H9 (cell line): ENCODE measurements at regions not wholly inside any gene's neighbourhood (a gene's known extent, or its start where the extent isn't known, plus 50 kb on each side); places are given as distances from the start of the nearest gene placed in this dataset.

Source experiments
- DNase-seq: peaks from one replicate; pipeline ENCODE4 v3.0.0-alpha.2; 2017
- H2AFZ ChIP-seq: one replicate; pipeline ENCODE4 v1.6.1; 2013; ENCODE audit warnings: mild to moderate bottlenecking, low read length, control low read depth, moderate library complexity
- H2AK5ac ChIP-seq: 2 replicates; pipeline ENCODE4 v1.6.1; 2013; ENCODE audit warnings: low read length, control low read depth, mixed read lengths; ENCODE audit not compliant: insufficient read length
- H2BK120ac ChIP-seq: one replicate; pipeline ENCODE4 v1.6.1; 2013; ENCODE audit warnings: low read depth, mild to moderate bottlenecking, low read length, control low read depth, inconsistent platforms; ENCODE audit not compliant: poor library complexity, severe bottlenecking
- H2BK12ac ChIP-seq: 2 replicates; pipeline ENCODE4 v1.6.1; 2013; ENCODE audit warnings: low read length, control low read depth, mixed read lengths, low read depth; ENCODE audit not compliant: insufficient read length
- H2BK15ac ChIP-seq: 2 replicates; pipeline ENCODE4 v1.6.1; 2013; ENCODE audit warnings: low read depth, low read length, control low read depth
- H2BK20ac ChIP-seq: one replicate; pipeline ENCODE4 v1.6.1; 2013; ENCODE audit warnings: low read depth, mild to moderate bottlenecking, low read length, control low read depth, inconsistent platforms; ENCODE audit not compliant: poor library complexity, severe bottlenecking
- H2BK5ac ChIP-seq: 2 replicates; pipeline ENCODE4 v1.6.1; 2013; ENCODE audit warnings: low read length, control low read depth, mixed read lengths; ENCODE audit not compliant: insufficient read length
- H3K14ac ChIP-seq: 2 replicates; pipeline ENCODE4 v1.6.1; 2013; ENCODE audit warnings: low read length, control low read depth; ENCODE audit not compliant: insufficient read depth
- H3K18ac ChIP-seq: 2 replicates; pipeline ENCODE4 v1.6.1; 2013; ENCODE audit warnings: low read depth, mild to moderate bottlenecking, mixed read lengths, low read length, control low read depth; ENCODE audit not compliant: insufficient read length
- H3K23ac ChIP-seq: 2 replicates; pipeline ENCODE4 v1.6.1; 2013; ENCODE audit warnings: low read length, control low read depth, mixed read lengths, low read depth; ENCODE audit not compliant: insufficient read length
- H3K23me2 ChIP-seq: 2 replicates; pipeline ENCODE4 v1.6.1; 2013; ENCODE audit warnings: low read depth, mild to moderate bottlenecking, mixed read lengths, low read length, control low read depth; ENCODE audit not compliant: insufficient read length, poor library complexity, severe bottlenecking
- H3K27ac ChIP-seq: 2 replicates; pipeline ENCODE4 v1.5.1; 2013; ENCODE audit warnings: low read length, control low read depth, mixed read lengths, low read depth; ENCODE audit not compliant: insufficient read length
- H3K27me3 ChIP-seq: 2 replicates; pipeline ENCODE4 v1.6.1; 2013; ENCODE audit warnings: low read length, control low read depth, inconsistent platforms; ENCODE audit not compliant: insufficient read depth
- H3K4ac ChIP-seq: 2 replicates; pipeline ENCODE4 v1.6.1; 2013; ENCODE audit warnings: low read depth, mild to moderate bottlenecking, control low read depth, inconsistent platforms, low read length, moderate library complexity
- H3K4me1 ChIP-seq: 2 replicates; pipeline ENCODE4 v1.6.1; 2013; ENCODE audit warnings: low read length, control low read depth, inconsistent platforms; ENCODE audit not compliant: insufficient read depth
- H3K4me2 ChIP-seq: 2 replicates; pipeline ENCODE4 v1.6.1; 2013; ENCODE audit warnings: low read length, control low read depth, mixed read lengths; ENCODE audit not compliant: insufficient read length, insufficient read depth
- H3K56ac ChIP-seq: 2 replicates; pipeline ENCODE4 v1.6.1; 2013; ENCODE audit warnings: low read depth, mild to moderate bottlenecking, mixed read lengths, low read length, control low read depth; ENCODE audit not compliant: insufficient read length
- H3K79me1 ChIP-seq: 2 replicates; pipeline ENCODE4 v1.6.1; 2013; ENCODE audit warnings: low read depth, mild to moderate bottlenecking, moderate library complexity, low read length, control low read depth, inconsistent platforms; ENCODE audit not compliant: insufficient read depth, poor library complexity, severe bottlenecking
- H3K79me2 ChIP-seq: 2 replicates; pipeline ENCODE4 v1.6.1; 2013; ENCODE audit warnings: low read length, control low read depth, inconsistent platforms; ENCODE audit not compliant: insufficient read depth
- H3K9ac ChIP-seq: 2 replicates; pipeline ENCODE4 v1.6.1; 2013; ENCODE audit warnings: low read length, control low read depth, mixed read lengths; ENCODE audit not compliant: insufficient read length; ENCODE audit errors: extremely low read depth
- H3K9me3 ChIP-seq: one replicate; pipeline ENCODE4 v1.6.1; 2013; ENCODE audit warnings: low read depth, low read length, inconsistent platforms; ENCODE audit not compliant: control insufficient read depth
- H3T11ph ChIP-seq: one replicate; pipeline ENCODE4 v1.6.1; 2013; ENCODE audit warnings: mild to moderate bottlenecking, low read length, control low read depth, inconsistent platforms
- H4K20me1 ChIP-seq: one replicate; pipeline ENCODE4 v1.6.1; 2013; ENCODE audit not compliant: control insufficient read depth, insufficient read length, insufficient read depth
- H4K5ac ChIP-seq: 2 replicates; pipeline ENCODE4 v1.6.1; 2013; ENCODE audit warnings: low read depth, mild to moderate bottlenecking, mixed read lengths, low read length, control low read depth; ENCODE audit not compliant: insufficient read length
- H4K8ac ChIP-seq: replicated peaks from 2 replicates; pipeline ENCODE4 v1.6.1; 2013; ENCODE audit warnings: low read length, control low read depth, mixed read lengths, low read depth; ENCODE audit not compliant: insufficient read length
- H4K91ac ChIP-seq: 2 replicates; pipeline ENCODE4 v1.6.1; 2013; ENCODE audit warnings: low read depth, mild to moderate bottlenecking, moderate library complexity, mixed read lengths, low read length, control low read depth; ENCODE audit not compliant: insufficient read length
- H3K27ac Mint-ChIP-seq, 3 experiments: 2 replicates in 2 of 3; 3 replicates in 1 of 3; pipeline ENCODE4 v1.8.0; 2020 to 2021; ENCODE audit warnings: mixed read lengths in 3 of 3, mild to moderate bottlenecking in 1 of 3, moderate library complexity in 1 of 3
- H3K27me3 Mint-ChIP-seq: 2 replicates; pipeline ENCODE4 v1.8.0; 2021; ENCODE audit warnings: low read depth, mild to moderate bottlenecking, moderate library complexity, mixed read lengths
- H3K36me3 Mint-ChIP-seq, 3 experiments: 2 replicates in 2 of 3; 3 replicates in 1 of 3; pipeline ENCODE4 v1.8.0; 2020 to 2021; ENCODE audit warnings: low read depth in 3 of 3, mixed read lengths in 3 of 3; ENCODE audit not compliant: insufficient read depth in 1 of 3
- H3K4me1 Mint-ChIP-seq, 2 experiments: 2 replicates each; pipeline ENCODE4 v1.8.0; 2020; ENCODE audit warnings: mixed read lengths in 2 of 2
- H3K4me3 Mint-ChIP-seq, 2 experiments: 2 replicates in 1 of 2; 3 replicates in 1 of 2; pipeline ENCODE4 v1.8.0; 2020 to 2021; ENCODE audit warnings: mild to moderate bottlenecking in 2 of 2, mixed read lengths in 2 of 2, moderate library complexity in 1 of 2
- H3K9me3 Mint-ChIP-seq, 2 experiments: 2 replicates in 1 of 2; 3 replicates in 1 of 2; pipeline ENCODE4 v1.8.0; 2020; ENCODE audit warnings: mild to moderate bottlenecking in 2 of 2, mixed read lengths in 2 of 2, moderate library complexity in 1 of 2
- CTCF ChIP-seq: fragments of 200-600 bp; sonication (generic); conservative IDR thresholded peaks from 3 replicates; pipeline ENCODE4 v1.8.0; 2021; ENCODE audit warnings: antibody characterized with exemption, mild to moderate bottlenecking
- WGBS: extraction: QIAGEN DNeasy Blood & Tissue Kit; methylation state at CpG from one replicate; pipeline ENCODE4 v1.1.7; 2013; ENCODE audit warnings: missing lambda C conversion rate, low lambda C conversion rate, mixed read lengths; ENCODE audit not compliant: insufficient read length; ENCODE audit errors: extremely low coverage; 5-methylcytosine and 5-hydroxymethylcytosine counted together

GRCh38 chr2:23114299-23114698 lies 270.7 kb upstream of the KLHL29 start:
- H2BK5ac ChIP-seq: no peak overlapping the region
- Mint-ChIP-seq H3K27ac (no peak overlapping the region), H3K4me3 (no peak overlapping the region), H3K36me3 (0 out of 7 replicates have a peak, but pooled peaks cover 0 to 7% (median 2%) of the 10 kb centered on the region in 3 experiments), H3K9me3 (peaks cover 10 to 12% of the 10 kb centered on the region in 2 experiments; a peak in 4 of 5 replicates), H3K4me1 (no peaks in the 10 kb centered on the region), H3K27me3 (0 out of 2 replicates have a peak, but pooled peaks cover 2% of the 10 kb centered on the region)
- no peak for TF ChIP-seq CTCF
- H3K23ac ChIP-seq: no peak overlapping the region
- no peak overlapping the region for H3K9ac ChIP-seq
- H3K27ac ChIP-seq: no peak overlapping the region
- H2AFZ ChIP-seq: no peak overlapping the region
- H4K5ac ChIP-seq: no peak overlapping the region
- H2BK12ac ChIP-seq: no peak overlapping the region
- H3K18ac ChIP-seq: no peak overlapping the region
- H2BK15ac ChIP-seq: no peak overlapping the region
- no peak overlapping the region for H3K56ac ChIP-seq
- H3K14ac ChIP-seq: no peak overlapping the region
- H3T11ph ChIP-seq: no peak overlapping the region
- no peak overlapping the region for H2BK20ac ChIP-seq
- no peaks in the 10 kb centered on the region for H4K20me1 ChIP-seq
- H3K27me3 ChIP-seq: no peaks in the 10 kb centered on the region
- H3K4me2 ChIP-seq: no peak overlapping the region
- H4K91ac ChIP-seq: no peak overlapping the region
- no CpG with 5 or more reads among the region's 1 CpG for WGBS
- no peak overlapping the region for H2AK5ac ChIP-seq
- no peaks in the 10 kb centered on the region for H3K79me1 ChIP-seq
- H3K23me2 ChIP-seq: no peaks in the 10 kb centered on the region
- H2BK120ac ChIP-seq: no peak overlapping the region
- H3K79me2 ChIP-seq: no peaks in the 10 kb centered on the region
- no peak overlapping the region for H4K8ac ChIP-seq
- H3K9me3 ChIP-seq: no peaks in the 10 kb centered on the region
- no peaks in the 10 kb centered on the region for H3K4me1 ChIP-seq
- no peak for DNase-seq
- H3K4ac ChIP-seq: no peak overlapping the region
